GM23338 (cell line): ENCODE measurements at regions not wholly inside any gene's neighbourhood (a gene's known extent, or its start where the extent isn't known, plus 50 kb on each side); places are given as distances from the start of the nearest gene placed in this dataset.

Experiments used
- ATAC-seq: fragments of 200-7000 bp; cut with Tn5 transposase; 3 replicates; pipeline ENCODE4 v1.9.1; 2020
- DNase-seq: peaks from one replicate; pipeline ENCODE4 v3.0.0-alpha.2; 2015; ENCODE audit warnings: low spot score
- H2AFZ ChIP-seq: fragments of 200-600 bp; sonication (generic); 2 replicates; pipeline ENCODE4 v1.8.0; 2016; ENCODE audit warnings: antibody characterized with exemption, mild to moderate bottlenecking, moderate library complexity
- H3F3A ChIP-seq: fragments of 200-600 bp; sonication (generic); replicated peaks from 2 replicates; pipeline ENCODE4 v1.8.0; 2017; ENCODE audit warnings: antibody characterized with exemption, mixed run types, low read depth
- H3K27ac ChIP-seq: fragments of 200-600 bp; sonication (generic); 2 replicates; pipeline ENCODE4 v1.6.1; 2016; ENCODE audit warnings: low read depth
- H3K27me3 ChIP-seq: fragments of 200-600 bp; sonication (generic); 2 replicates; pipeline ENCODE4 v1.8.0; 2016; ENCODE audit warnings: mild to moderate bottlenecking, mixed run types, moderate library complexity; ENCODE audit not compliant: insufficient read depth
- H3K36me3 ChIP-seq: fragments of 200-600 bp; sonication (generic); 2 replicates; pipeline ENCODE4 v1.8.0; 2016; ENCODE audit warnings: mild to moderate bottlenecking; ENCODE audit not compliant: insufficient read depth
- H3K4me1 ChIP-seq: fragments of 200-600 bp; sonication (generic); 2 replicates; pipeline ENCODE4 v1.8.0; 2016; ENCODE audit warnings: mild to moderate bottlenecking, moderate library complexity; ENCODE audit not compliant: insufficient read depth
- H3K4me2 ChIP-seq: fragments of 200-600 bp; sonication (generic); 2 replicates; pipeline ENCODE4 v1.7.1; 2017; ENCODE audit warnings: mixed run types
- H3K4me3 ChIP-seq: fragments of 200-600 bp; sonication (generic); 2 replicates; pipeline ENCODE4 v1.6.1; 2016; ENCODE audit warnings: mixed run types
- H3K79me2 ChIP-seq: fragments of 200-600 bp; sonication (generic); replicated peaks from 2 replicates; pipeline ENCODE4 v1.8.0; 2017; ENCODE audit warnings: mild to moderate bottlenecking; ENCODE audit not compliant: insufficient read depth
- H3K9me2 ChIP-seq: fragments of 200-600 bp; sonication (generic); 2 replicates; pipeline ENCODE4 v1.8.0; 2017; ENCODE audit not compliant: insufficient read depth
- H4K20me1 ChIP-seq: fragments of 200-600 bp; sonication (generic); replicated peaks from 2 replicates; pipeline ENCODE4 v1.8.0; 2017; ENCODE audit warnings: mild to moderate bottlenecking; ENCODE audit not compliant: insufficient read depth
- H3K27ac Mint-ChIP-seq: 2 replicates; pipeline ENCODE4 v1.8.0; 2020; ENCODE audit warnings: inconsistent platforms, mild to moderate bottlenecking, moderate library complexity, mixed read lengths
- H3K27me3 Mint-ChIP-seq: 3 replicates; pipeline ENCODE4 v1.8.0; 2022; ENCODE audit warnings: low read depth, mild to moderate bottlenecking, moderate library complexity, mixed read lengths, inconsistent platforms; ENCODE audit not compliant: insufficient read depth, poor library complexity
- H3K36me3 Mint-ChIP-seq: 3 replicates; pipeline ENCODE4 v1.8.0; 2021; ENCODE audit warnings: low read depth, mild to moderate bottlenecking, inconsistent platforms, moderate library complexity, mixed read lengths
- H3K4me1 Mint-ChIP-seq: 3 replicates; pipeline ENCODE4 v1.8.0; 2020; ENCODE audit warnings: mild to moderate bottlenecking, inconsistent platforms, mixed read lengths
- H3K4me3 Mint-ChIP-seq: 3 replicates; pipeline ENCODE4 v1.8.0; 2021; ENCODE audit warnings: moderate library complexity, mild to moderate bottlenecking, inconsistent platforms, mixed read lengths
- H3K9me3 Mint-ChIP-seq: 3 replicates; pipeline ENCODE4 v1.8.0; 2020; ENCODE audit warnings: moderate library complexity, mild to moderate bottlenecking, inconsistent platforms, mixed read lengths
- CREB1 ChIP-seq: fragments of 250-450 bp; sonication (Bioruptor Pico); IDR thresholded peaks from 2 replicates; pipeline ENCODE4 v1.5.0; 2020; ENCODE audit warnings: low read depth, mild to moderate bottlenecking, moderate library complexity
- ETS1 ChIP-seq: IDR thresholded peaks from 2 replicates; pipeline ENCODE4 v1.6.1; 2016; ENCODE audit warnings: antibody characterized with exemption
- JUNB ChIP-seq: IDR thresholded peaks from one replicate; pipeline ENCODE4 v1.6.1; 2016; ENCODE audit warnings: antibody characterized with exemption; ENCODE audit not compliant: unreplicated experiment
- NANOG ChIP-seq: IDR thresholded peaks from 2 replicates; pipeline ENCODE4 v1.6.1; 2016; ENCODE audit warnings: antibody characterized with exemption, borderline replicate concordance
- POLR2AphosphoS5 ChIP-seq: IDR thresholded peaks from 2 replicates; pipeline ENCODE4 v1.6.1; 2016; ENCODE audit warnings: antibody characterized with exemption, low read depth
- ZNF114 ChIP-seq: fragments of 250-450 bp; sonication (Bioruptor Pico); IDR thresholded peaks from 2 replicates; pipeline ENCODE4 v1.5.0; 2020; ENCODE audit warnings: mild to moderate bottlenecking, moderate library complexity
- ZNF331 ChIP-seq: fragments of 250-450 bp; sonication (Bioruptor Pico); IDR thresholded peaks from 2 replicates; pipeline ENCODE4 v1.5.0; 2020; ENCODE audit warnings: low read depth, mild to moderate bottlenecking, moderate library complexity
- TF ChIP-seq, protein P1 (sequence below): IDR thresholded peaks from one replicate; pipeline ENCODE4 v1.6.1; 2018; ENCODE audit warnings: antibody characterized with exemption; ENCODE audit not compliant: unreplicated experiment
- TF ChIP-seq, protein P2 (sequence below): fragments of 250-450 bp; sonication (Bioruptor Pico); IDR thresholded peaks from 2 replicates; pipeline ENCODE4 v1.5.0; 2020; ENCODE audit warnings: mild to moderate bottlenecking, moderate library complexity

DNA sequence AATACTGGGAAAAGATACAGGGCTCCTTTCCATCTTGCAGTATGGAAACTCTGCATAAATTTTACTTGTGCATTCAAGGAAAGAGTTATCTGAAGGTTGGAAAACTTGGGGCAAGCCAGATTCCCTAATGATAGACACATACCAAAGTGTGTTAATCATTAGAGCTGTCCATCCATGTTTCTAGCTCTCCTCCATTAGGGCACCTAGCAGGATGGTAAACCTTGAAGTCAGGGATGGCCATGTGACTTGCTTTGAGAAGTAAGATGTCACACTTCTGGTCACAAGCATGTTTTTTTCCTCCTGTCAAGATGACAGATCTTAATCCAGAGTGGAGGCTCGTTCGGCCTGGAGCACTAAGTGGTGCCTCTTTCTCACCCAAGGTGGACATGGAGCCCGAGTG, 241.9 kb upstream of the RUNX1 start:
- Mint-ChIP-seq H3K4me3 (no peak overlapping the region), H3K4me1 (peaks cover 15% of the 10 kb centered on the region; the same call in 2 of the 3 replicates), H3K27me3 (no peaks in the 10 kb centered on the region), H3K9me3 (peaks cover 18% of the 10 kb centered on the region), H3K27ac (no peak overlapping the region), H3K36me3 (peaks cover 5% of the 10 kb centered on the region; the same call in 2 of the 3 replicates)
- Histone ChIP-seq H3K9me2 (no peaks in the 10 kb centered on the region), H4K20me1 (no peaks in the 10 kb centered on the region), H3F3A (no peaks in the 10 kb centered on the region), H2AFZ (no peak overlapping the region), H3K27ac (no peak overlapping the region), H3K79me2 (no peaks in the 10 kb centered on the region), H3K27me3 (no peaks in the 10 kb centered on the region), H3K4me2 (no peak overlapping the region), H3K36me3 (no peaks in the 10 kb centered on the region), H3K4me1 (no peaks in the 10 kb centered on the region), H3K4me3 (no peak overlapping the region)
- no peak for ATAC-seq
- DNase-seq = no peak
- TF ChIP-seq ZNF331 (no peak), JUNB (no peak), ZNF114 (CRISPR knock-in tag) (no peak), NANOG (no peak), POLR2AphosphoS5 (no peak), ETS1 (no peak), CREB1 (no peak)
- TF ChIP-seq, protein P1, sequence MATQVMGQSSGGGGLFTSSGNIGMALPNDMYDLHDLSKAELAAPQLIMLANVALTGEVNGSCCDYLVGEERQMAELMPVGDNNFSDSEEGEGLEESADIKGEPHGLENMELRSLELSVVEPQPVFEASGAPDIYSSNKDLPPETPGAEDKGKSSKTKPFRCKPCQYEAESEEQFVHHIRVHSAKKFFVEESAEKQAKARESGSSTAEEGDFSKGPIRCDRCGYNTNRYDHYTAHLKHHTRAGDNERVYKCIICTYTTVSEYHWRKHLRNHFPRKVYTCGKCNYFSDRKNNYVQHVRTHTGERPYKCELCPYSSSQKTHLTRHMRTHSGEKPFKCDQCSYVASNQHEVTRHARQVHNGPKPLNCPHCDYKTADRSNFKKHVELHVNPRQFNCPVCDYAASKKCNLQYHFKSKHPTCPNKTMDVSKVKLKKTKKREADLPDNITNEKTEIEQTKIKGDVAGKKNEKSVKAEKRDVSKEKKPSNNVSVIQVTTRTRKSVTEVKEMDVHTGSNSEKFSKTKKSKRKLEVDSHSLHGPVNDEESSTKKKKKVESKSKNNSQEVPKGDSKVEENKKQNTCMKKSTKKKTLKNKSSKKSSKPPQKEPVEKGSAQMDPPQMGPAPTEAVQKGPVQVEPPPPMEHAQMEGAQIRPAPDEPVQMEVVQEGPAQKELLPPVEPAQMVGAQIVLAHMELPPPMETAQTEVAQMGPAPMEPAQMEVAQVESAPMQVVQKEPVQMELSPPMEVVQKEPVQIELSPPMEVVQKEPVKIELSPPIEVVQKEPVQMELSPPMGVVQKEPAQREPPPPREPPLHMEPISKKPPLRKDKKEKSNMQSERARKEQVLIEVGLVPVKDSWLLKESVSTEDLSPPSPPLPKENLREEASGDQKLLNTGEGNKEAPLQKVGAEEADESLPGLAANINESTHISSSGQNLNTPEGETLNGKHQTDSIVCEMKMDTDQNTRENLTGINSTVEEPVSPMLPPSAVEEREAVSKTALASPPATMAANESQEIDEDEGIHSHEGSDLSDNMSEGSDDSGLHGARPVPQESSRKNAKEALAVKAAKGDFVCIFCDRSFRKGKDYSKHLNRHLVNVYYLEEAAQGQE = no peak
- TF ChIP-seq, protein P2, sequence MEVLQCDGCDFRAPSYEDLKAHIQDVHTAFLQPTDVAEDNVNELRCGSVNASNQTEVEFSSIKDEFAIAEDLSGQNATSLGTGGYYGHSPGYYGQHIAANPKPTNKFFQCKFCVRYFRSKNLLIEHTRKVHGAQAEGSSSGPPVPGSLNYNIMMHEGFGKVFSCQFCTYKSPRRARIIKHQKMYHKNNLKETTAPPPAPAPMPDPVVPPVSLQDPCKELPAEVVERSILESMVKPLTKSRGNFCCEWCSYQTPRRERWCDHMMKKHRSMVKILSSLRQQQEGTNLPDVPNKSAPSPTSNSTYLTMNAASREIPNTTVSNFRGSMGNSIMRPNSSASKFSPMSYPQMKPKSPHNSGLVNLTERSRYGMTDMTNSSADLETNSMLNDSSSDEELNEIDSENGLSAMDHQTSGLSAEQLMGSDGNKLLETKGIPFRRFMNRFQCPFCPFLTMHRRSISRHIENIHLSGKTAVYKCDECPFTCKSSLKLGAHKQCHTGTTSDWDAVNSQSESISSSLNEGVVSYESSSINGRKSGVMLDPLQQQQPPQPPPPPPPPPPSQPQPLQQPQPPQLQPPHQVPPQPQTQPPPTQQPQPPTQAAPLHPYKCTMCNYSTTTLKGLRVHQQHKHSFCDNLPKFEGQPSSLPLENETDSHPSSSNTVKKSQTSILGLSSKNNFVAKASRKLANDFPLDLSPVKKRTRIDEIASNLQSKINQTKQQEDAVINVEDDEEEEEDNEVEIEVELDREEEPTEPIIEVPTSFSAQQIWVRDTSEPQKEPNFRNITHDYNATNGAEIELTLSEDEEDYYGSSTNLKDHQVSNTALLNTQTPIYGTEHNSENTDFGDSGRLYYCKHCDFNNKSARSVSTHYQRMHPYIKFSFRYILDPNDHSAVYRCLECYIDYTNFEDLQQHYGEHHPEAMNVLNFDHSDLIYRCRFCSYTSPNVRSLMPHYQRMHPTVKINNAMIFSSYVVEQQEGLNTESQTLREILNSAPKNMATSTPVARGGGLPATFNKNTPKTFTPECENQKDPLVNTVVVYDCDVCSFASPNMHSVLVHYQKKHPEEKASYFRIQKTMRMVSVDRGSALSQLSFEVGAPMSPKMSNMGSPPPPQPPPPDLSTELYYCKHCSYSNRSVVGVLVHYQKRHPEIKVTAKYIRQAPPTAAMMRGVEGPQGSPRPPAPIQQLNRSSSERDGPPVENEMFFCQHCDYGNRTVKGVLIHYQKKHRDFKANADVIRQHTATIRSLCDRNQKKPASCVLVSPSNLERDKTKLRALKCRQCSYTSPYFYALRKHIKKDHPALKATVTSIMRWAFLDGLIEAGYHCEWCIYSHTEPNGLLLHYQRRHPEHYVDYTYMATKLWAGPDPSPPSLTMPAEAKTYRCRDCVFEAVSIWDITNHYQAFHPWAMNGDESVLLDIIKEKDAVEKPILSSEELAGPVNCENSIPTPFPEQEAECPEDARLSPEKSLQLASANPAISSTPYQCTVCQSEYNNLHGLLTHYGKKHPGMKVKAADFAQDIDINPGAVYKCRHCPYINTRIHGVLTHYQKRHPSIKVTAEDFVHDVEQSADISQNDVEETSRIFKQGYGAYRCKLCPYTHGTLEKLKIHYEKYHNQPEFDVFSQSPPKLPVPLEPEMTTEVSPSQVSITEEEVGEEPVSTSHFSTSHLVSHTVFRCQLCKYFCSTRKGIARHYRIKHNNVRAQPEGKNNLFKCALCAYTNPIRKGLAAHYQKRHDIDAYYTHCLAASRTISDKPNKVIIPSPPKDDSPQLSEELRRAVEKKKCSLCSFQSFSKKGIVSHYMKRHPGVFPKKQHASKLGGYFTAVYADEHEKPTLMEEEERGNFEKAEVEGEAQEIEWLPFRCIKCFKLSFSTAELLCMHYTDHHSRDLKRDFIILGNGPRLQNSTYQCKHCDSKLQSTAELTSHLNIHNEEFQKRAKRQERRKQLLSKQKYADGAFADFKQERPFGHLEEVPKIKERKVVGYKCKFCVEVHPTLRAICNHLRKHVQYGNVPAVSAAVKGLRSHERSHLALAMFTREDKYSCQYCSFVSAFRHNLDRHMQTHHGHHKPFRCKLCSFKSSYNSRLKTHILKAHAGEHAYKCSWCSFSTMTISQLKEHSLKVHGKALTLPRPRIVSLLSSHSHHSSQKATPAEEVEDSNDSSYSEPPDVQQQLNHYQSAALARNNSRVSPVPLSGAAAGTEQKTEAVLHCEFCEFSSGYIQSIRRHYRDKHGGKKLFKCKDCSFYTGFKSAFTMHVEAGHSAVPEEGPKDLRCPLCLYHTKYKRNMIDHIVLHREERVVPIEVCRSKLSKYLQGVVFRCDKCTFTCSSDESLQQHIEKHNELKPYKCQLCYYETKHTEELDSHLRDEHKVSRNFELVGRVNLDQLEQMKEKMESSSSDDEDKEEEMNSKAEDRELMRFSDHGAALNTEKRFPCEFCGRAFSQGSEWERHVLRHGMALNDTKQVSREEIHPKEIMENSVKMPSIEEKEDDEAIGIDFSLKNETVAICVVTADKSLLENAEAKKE (CRISPR knock-in tag) = no peak
